NB4 (cell line): ENCODE measurements at regions not wholly inside any gene's neighbourhood (a gene's known extent, or its start where the extent isn't known, plus 50 kb on each side); places are given as distances from the start of the nearest gene placed in this dataset.

Source experiments
- CTCF ChIP-seq: IDR thresholded peaks from one replicate; pipeline ENCODE4 v1.5.1; 2012; ENCODE audit warnings: low read depth, low read length
- MAX ChIP-seq: IDR thresholded peaks from 2 replicates; pipeline ENCODE4 v1.6.1; 2011; ENCODE audit warnings: low read depth, low read length
- MYC ChIP-seq: IDR thresholded peaks from 2 replicates; pipeline ENCODE4 v1.6.1; 2011; ENCODE audit warnings: low read depth, low read length
- POLR2A ChIP-seq: IDR thresholded peaks from 2 replicates; pipeline ENCODE4 v1.6.1; 2011; ENCODE audit warnings: mild to moderate bottlenecking; ENCODE audit not compliant: insufficient read length; ENCODE audit errors: extremely low read depth

DNA sequence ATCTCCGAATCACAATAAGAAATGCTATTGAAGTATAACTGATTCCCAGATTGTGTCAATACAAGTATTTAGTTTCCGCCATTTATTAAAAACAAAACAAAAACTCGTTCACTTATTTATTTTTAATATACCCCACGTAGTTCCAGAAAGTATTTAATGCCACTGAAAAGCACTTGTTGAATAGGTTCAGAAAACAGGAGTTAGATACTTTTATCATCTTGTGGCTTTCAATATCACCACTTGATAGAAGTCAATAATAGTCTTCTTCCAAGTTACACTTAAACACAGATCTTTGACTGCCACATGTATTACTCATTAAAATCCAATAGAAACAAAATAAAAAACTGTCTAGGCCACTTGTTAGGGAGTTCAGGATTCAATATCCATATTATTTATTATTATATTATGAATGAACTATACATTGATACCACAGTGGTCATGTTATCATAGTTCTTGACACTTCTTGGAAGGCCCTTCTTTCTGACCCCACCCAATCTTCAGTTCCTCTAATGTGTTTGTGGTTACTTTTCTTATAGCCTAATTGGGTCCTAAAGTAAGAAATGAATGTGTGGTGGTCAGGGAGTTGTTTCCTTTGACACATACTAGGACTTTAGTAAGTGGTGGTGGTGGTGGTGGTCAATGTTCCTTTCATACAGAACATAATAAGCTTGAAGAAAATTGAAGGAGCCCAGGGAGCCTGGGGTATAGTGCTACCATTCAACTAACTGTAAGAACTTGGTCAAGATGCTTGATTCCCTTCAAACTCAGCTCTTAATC, 221.3 kb upstream of the ITGA4 start:
- TF ChIP-seq CTCF = no peak
- TF ChIP-seq POLR2A = no peak
- no peak for TF ChIP-seq MAX
- TF ChIP-seq MYC = no peak
